ENCODE measurements at regions not wholly inside any gene's neighbourhood (a gene's known extent, or its start where the extent isn't known, plus 50 kb on each side); places are given as distances from the start of the nearest gene placed in this dataset.

DNA sequence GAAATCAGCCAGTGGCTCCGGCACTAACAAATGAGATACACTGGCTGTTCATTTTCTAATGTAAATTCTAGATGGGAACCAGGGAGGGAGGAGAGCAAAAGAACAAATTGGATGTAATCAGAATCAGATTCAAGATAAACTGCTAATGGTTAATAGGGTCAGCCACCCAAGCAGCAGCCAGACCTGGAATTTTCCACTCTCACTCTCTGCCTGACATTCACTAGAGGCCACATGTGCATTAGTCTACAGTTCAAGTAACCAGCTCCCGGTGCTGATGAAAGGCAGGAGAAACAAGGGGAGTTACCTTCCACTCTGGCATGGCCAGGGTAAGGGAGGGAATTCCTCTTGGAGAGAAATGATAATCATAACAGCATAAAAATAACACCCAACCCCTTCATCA lies 597.7 kb downstream of the TOX3 start:
- no peak for DNase-seq (ENCODE audit: low read depth in 2 of 2)
- H3K4me3 ChIP-seq (replicated peaks in 1 of 2; ENCODE audit: low read depth in 2 of 2, low read length in 2 of 2), result no peak overlapping the region
- TF ChIP-seq, protein P1, sequence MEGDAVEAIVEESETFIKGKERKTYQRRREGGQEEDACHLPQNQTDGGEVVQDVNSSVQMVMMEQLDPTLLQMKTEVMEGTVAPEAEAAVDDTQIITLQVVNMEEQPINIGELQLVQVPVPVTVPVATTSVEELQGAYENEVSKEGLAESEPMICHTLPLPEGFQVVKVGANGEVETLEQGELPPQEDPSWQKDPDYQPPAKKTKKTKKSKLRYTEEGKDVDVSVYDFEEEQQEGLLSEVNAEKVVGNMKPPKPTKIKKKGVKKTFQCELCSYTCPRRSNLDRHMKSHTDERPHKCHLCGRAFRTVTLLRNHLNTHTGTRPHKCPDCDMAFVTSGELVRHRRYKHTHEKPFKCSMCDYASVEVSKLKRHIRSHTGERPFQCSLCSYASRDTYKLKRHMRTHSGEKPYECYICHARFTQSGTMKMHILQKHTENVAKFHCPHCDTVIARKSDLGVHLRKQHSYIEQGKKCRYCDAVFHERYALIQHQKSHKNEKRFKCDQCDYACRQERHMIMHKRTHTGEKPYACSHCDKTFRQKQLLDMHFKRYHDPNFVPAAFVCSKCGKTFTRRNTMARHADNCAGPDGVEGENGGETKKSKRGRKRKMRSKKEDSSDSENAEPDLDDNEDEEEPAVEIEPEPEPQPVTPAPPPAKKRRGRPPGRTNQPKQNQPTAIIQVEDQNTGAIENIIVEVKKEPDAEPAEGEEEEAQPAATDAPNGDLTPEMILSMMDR (IDR thresholded peaks at IDR 0.05; ENCODE audit: low read depth, low read length), result no peak

DNA sequence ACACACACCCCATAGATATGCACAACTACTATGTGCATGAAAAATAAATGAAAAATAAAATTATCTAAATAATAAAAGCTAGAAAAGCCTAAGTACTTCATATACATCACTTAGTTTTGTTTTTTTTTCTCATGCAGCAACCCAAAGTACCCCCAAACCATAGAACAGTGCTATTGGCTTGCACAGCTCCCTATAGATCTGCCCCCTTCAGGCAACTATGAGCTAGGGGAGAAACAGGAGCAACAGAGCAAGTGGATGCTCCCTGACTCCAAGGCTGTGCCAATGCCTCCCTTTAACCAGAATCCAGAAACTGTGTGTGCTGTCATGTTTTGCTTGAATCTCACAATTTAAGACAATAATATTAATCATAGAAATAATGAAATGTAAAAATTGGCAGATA lies 605.5 kb downstream of the TOX3 start:
- no peak for DNase-seq (ENCODE audit: low read depth in 2 of 2)
- no peak overlapping the region for H3K4me3 ChIP-seq (replicated peaks in 1 of 2; ENCODE audit: low read depth in 2 of 2, low read length in 2 of 2)
- TF ChIP-seq, protein P1 (IDR thresholded peaks at IDR 0.05; ENCODE audit: low read depth, low read length), result no peak

DNA sequence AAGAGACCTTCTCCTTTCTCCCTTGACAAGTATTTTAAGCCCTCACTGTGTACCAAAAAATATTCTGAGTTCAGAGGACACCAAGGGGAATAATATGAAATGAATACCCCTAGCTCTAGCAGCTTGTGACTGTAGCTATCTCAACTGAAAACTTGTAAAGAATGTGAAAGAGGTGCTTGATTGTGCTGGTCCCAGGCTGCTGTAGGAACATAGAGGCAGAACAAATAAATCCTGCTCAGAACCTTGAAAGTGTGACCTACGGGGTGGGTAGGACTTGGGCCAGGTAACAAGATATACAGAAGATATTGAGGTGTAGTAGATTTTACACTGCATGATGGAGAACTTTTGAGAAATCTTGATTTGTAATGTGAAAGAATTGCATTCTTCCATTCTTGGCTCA lies 606.8 kb downstream of the TOX3 start:
- TF ChIP-seq, protein P1 (IDR thresholded peaks at IDR 0.05; ENCODE audit: low read depth, low read length), result no peak
- no peak overlapping the region for H3K4me3 ChIP-seq (replicated peaks in 1 of 2; ENCODE audit: low read depth in 2 of 2, low read length in 2 of 2)
- DNase-seq (ENCODE audit: low read depth in 2 of 2), result no peak

DNA sequence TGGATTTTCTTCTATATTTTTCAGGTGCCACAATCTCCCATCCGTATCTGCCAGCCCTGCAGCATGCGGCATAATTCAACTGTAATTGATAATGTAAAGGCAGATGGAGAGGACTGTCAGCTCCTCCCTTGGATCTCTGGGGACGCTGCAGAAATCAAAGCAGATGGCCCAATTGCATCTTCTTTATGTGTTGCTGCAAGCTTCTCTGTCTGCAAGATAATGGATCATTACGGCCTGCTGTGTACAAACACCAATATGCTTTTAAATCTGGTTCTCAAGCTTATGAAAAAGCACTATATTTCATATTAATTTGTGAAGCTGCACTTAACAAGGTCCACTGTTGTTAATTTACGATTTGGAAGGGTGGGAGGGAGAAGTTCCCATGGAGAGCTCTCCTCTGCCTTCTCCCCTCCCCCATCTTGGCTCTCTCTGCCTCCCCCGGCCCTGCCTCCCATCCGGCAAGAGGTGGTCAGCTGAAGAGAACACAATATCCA lies 607.5 kb downstream of the TOX3 start:
- H3K4me3 ChIP-seq (replicated peaks in 1 of 2; ENCODE audit: low read depth in 2 of 2, low read length in 2 of 2), result no peak overlapping the region
- no peak for DNase-seq (ENCODE audit: low read depth in 2 of 2)
- TF ChIP-seq, protein P1 (IDR thresholded peaks at IDR 0.05; ENCODE audit: low read depth, low read length), result no peak

DNA sequence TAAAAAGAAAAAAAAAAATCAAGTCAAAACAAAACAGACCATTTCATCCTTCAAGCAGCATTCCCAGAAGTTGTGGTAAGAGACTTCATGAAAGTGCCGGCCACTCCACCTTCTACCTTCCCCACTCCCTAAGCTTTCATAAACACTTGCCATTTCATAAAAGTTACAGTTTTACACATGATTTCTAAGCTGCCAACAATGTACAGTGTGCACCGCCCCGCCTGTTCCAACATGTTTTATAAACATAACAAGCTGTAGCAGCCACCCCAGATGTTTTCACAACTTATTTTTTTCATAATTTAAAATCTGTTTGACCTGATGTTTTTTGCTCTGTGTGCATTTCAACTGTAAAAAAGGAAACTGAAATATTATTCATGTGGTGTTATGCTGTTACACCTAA lies 608.1 kb downstream of the TOX3 start:
- TF ChIP-seq, protein P1 (IDR thresholded peaks at IDR 0.05; ENCODE audit: low read depth, low read length), result no peak
- no peak overlapping the region for H3K4me3 ChIP-seq (replicated peaks in 1 of 2; ENCODE audit: low read depth in 2 of 2, low read length in 2 of 2)
- DNase-seq (ENCODE audit: low read depth in 2 of 2), result no peak

DNA sequence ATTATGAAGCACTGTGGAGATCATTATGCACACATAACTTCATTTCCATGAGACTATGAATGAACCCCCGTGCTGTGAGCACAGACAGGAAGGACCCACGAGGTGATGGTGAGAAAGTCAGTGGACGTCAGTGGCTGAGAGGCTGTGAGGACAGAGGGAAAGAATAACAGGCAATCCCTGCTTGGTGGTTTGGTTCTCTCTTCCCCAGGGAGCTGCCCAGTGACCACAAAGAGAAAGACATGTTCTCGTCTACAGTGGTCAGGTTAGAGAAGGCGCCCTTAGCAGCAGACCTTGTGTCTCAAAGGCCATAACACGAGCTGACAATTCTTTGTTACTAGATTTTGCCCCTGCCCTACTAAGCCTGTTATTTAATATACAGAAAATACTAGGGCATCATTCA lies 609.2 kb downstream of the TOX3 start:
- TF ChIP-seq, protein P1 (IDR thresholded peaks at IDR 0.05; ENCODE audit: low read depth, low read length), result no peak
- peak in 1 of 2 donors; percentile 5 for DNase-seq (ENCODE audit: low read depth in 2 of 2)
- no peak overlapping the region for H3K4me3 ChIP-seq (replicated peaks in 1 of 2; ENCODE audit: low read depth in 2 of 2, low read length in 2 of 2)

DNA sequence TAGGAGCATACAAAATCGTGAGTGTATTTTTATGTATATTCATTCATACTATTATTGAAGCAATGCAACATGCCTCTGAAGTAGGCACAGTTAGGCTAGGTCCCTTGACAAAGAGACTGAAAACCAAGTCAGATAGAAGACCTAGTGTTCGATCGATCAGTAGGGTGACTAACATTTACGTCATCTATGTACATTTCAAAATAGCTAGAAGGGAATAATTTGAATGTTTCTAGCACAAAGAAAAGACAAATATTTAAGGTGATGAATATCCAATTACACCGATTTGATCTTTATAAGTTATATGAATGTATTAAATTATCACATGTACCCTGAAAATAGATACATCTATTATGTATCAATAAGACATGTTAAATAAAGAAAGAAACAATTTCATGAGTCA lies 610.1 kb downstream of the TOX3 start:
- DNase-seq (ENCODE audit: low read depth in 2 of 2), result no peak
- no peak overlapping the region for H3K4me3 ChIP-seq (replicated peaks in 1 of 2; ENCODE audit: low read depth in 2 of 2, low read length in 2 of 2)
- TF ChIP-seq, protein P1 (IDR thresholded peaks at IDR 0.05; ENCODE audit: low read depth, low read length), result no peak

All from cardiac fibroblast (primary cell).